Osteoblast (primary cell): ENCODE measurements at regions not wholly inside any gene's neighbourhood (a gene's known extent, or its start where the extent isn't known, plus 50 kb on each side); places are given as distances from the start of the nearest gene placed in this dataset.
A peak's percentile ranks its signal among the peaks of the same experiment; 100 is the strongest.

Experiments used
- DNase-seq: peaks from one replicate; pipeline ENCODE4 v3.0.0; 2011; ENCODE audit warnings: low spot score, mixed read lengths; ENCODE audit not compliant: insufficient read length; ENCODE audit errors: missing footprints
- H2AFZ ChIP-seq: 2 replicates; pipeline ENCODE4 v1.6.0; 2011; ENCODE audit warnings: mild to moderate bottlenecking, low read length
- H3K27ac ChIP-seq: 2 replicates; pipeline ENCODE4 v1.5.1; 2011; ENCODE audit warnings: mild to moderate bottlenecking, low read depth, low read length, moderate library complexity
- H3K27me3 ChIP-seq: 2 replicates; pipeline ENCODE4 v1.6.0; 2012; ENCODE audit warnings: mild to moderate bottlenecking, control low read depth, inconsistent platforms, low read length, moderate library complexity; ENCODE audit not compliant: insufficient read depth
- H3K36me3 ChIP-seq: 2 replicates; pipeline ENCODE4 v1.5.1; 2011; ENCODE audit warnings: mild to moderate bottlenecking, low read length, control low read depth, moderate library complexity; ENCODE audit not compliant: insufficient read depth
- H3K4me1 ChIP-seq: 2 replicates; pipeline ENCODE4 v1.5.1; 2011; ENCODE audit warnings: mild to moderate bottlenecking, low read length, control low read depth, moderate library complexity; ENCODE audit not compliant: insufficient read depth
- H3K4me2 ChIP-seq: 2 replicates; pipeline ENCODE4 v1.6.0; 2011; ENCODE audit warnings: mild to moderate bottlenecking, low read length; ENCODE audit not compliant: insufficient read depth
- H3K4me3 ChIP-seq: fragments of 200-600 bp; sonication (generic); 3 replicates; pipeline ENCODE4 v1.5.1; 2012; ENCODE audit warnings: mild to moderate bottlenecking, low read length, inconsistent platforms; ENCODE audit not compliant: insufficient read depth
- H3K79me2 ChIP-seq: 2 replicates; pipeline ENCODE4 v1.6.0; 2012; ENCODE audit warnings: mild to moderate bottlenecking, low read length, control low read depth, inconsistent platforms; ENCODE audit not compliant: insufficient read depth
- H3K9me3 ChIP-seq: 2 replicates; pipeline ENCODE4 v1.5.1; 2011; ENCODE audit warnings: low read depth, low read length, control low read depth
- H4K20me1 ChIP-seq: 2 replicates; pipeline ENCODE4 v1.6.0; 2012; ENCODE audit warnings: mild to moderate bottlenecking, low read length, control low read depth; ENCODE audit not compliant: insufficient read depth
- CTCF ChIP-seq: IDR thresholded peaks from 2 replicates; pipeline ENCODE4 v1.5.1; 2011; ENCODE audit warnings: mild to moderate bottlenecking, low read depth, low read length, moderate library complexity; ENCODE audit errors: extremely low read depth

DNA sequence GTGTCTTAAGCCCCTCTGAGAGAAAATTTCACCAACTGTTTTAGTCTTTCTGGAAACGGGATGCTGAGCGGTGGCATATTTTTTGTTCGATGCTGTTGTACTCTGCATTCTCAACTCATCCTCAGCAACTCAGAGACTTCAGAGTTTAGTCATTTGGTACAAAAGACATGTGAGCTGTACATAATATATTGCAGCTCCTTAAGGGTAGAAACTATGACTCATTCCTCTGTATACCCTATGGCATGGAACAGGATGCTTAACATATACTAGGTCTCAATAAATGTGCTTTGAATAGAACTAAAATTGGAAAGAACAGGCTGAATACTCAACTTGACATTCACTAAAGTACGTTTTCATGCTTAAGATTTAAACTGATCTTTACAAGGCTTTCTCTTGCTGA lies 130.5 kb upstream of the SLITRK2 start:
- Histone ChIP-seq H3K4me2 (no peak overlapping the region), H4K20me1 (no peaks in the 10 kb centered on the region), H3K27me3 (no peaks in the 10 kb centered on the region), H3K9me3 (peaks cover 3% of the 10 kb centered on the region), H2AFZ (no peak overlapping the region), H3K79me2 (no peaks in the 10 kb centered on the region), H3K27ac (no peak overlapping the region), H3K36me3 (no peaks in the 10 kb centered on the region), H3K4me3 (no peak overlapping the region), H3K4me1 (no peaks in the 10 kb centered on the region)
- TF ChIP-seq CTCF, result no peak
- DNase-seq, result peak; percentile 25

DNA sequence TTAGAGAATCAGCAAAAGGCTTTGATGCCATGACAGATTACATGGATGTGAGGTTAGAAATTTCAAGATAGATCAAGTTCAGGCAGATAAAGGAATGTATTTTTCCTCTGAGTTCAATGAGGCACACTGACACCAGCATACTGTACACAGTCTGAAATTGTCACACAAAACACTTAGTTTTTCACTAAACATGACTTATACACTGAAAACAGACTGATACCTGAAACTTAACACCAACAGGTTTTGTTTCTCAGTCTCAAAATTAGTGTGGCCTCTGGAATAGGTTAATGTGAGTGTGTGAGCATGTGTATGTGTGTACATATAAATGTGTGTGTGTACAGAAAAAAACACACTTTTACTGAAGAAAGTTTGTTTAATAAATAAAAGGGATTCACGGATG lies 129.9 kb upstream of the SLITRK2 start:
- no peak for TF ChIP-seq CTCF
- H3K9me3 ChIP-seq, result peaks cover 3% of the 10 kb centered on the region
- no peaks in the 10 kb centered on the region for H3K27me3 ChIP-seq
- no peak overlapping the region for H3K4me3 ChIP-seq
- no peaks in the 10 kb centered on the region for H3K36me3 ChIP-seq
- H4K20me1 ChIP-seq, result no peaks in the 10 kb centered on the region
- no peaks in the 10 kb centered on the region for H3K4me1 ChIP-seq
- H3K79me2 ChIP-seq, result no peaks in the 10 kb centered on the region
- no peak for DNase-seq
- no peak overlapping the region for H3K27ac ChIP-seq
- H2AFZ ChIP-seq, result no peak overlapping the region
- H3K4me2 ChIP-seq, result no peak overlapping the region

DNA sequence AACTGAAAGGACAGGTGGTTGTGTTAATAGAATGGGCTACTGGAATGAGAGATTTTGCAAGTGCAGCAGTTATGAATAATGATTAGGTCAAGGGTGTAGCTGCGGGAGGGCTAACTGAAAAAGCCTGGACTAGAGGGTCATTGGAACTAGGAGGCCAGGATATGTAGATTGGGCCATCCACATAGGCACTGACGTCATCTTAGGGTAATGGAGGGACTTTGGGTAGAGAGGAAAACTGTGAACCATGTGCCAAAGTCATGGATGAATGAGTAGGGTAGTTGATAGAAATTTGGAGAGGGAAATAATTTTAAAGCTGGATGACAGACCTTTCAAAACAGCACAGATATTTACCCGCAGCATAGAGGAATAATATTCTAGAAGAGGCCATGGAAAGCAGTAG lies 123.6 kb upstream of the SLITRK2 start:
- no peak overlapping the region for H3K4me2 ChIP-seq
- no peak overlapping the region for H2AFZ ChIP-seq
- no peaks in the 10 kb centered on the region for H4K20me1 ChIP-seq
- no peaks in the 10 kb centered on the region for H3K4me1 ChIP-seq
- no peak for TF ChIP-seq CTCF
- no peak for DNase-seq
- no peaks in the 10 kb centered on the region for H3K79me2 ChIP-seq
- no peaks in the 10 kb centered on the region for H3K27me3 ChIP-seq
- H3K36me3 ChIP-seq, result no peaks in the 10 kb centered on the region
- no peak overlapping the region for H3K4me3 ChIP-seq
- H3K9me3 ChIP-seq, result no peaks in the 10 kb centered on the region
- H3K27ac ChIP-seq, result no peak overlapping the region

DNA sequence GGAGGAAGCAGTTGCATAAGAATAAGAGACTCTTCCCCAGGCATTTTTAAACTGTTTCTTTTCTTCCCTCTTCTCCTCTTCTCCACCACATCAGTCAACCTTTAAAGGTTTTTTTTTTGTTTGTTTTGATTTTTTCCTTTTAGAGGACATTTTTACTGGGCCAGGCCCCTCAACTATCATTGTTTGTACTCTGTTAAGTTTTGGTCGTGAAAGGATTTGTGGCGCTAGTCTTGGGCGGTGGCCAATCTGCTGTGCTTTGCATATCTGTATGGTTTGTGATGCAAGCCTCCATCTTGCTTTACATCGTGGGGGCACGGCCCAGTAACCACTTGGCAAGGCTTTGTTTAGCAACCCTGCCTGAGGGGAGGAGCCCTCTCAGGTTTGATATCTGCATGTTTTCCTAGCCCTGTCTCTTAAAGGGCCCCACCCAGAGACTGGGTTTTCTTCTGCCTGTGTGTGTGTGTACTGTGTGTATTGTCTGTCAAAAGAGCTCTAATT lies 101.9 kb upstream of the SLITRK2 start:
- Histone ChIP-seq H2AFZ (no peak overlapping the region), H4K20me1 (no peaks in the 10 kb centered on the region), H3K4me1 (no peaks in the 10 kb centered on the region), H3K9me3 (no peaks in the 10 kb centered on the region), H3K36me3 (no peaks in the 10 kb centered on the region), H3K27me3 (no peaks in the 10 kb centered on the region), H3K4me3 (no peak overlapping the region), H3K27ac (no peak overlapping the region), H3K79me2 (no peaks in the 10 kb centered on the region), H3K4me2 (no peak overlapping the region)
- no peak for DNase-seq
- TF ChIP-seq CTCF, result no peak
